Spleen (tissue), 11 donors: ENCODE measurements at regions not wholly inside any gene's neighbourhood (a gene's known extent, or its start where the extent isn't known, plus 50 kb on each side); places are given as distances from the start of the nearest gene placed in this dataset.

Source experiments
- DNase-seq: peaks from one replicate; pipeline ENCODE4 v3.0.0-alpha.2; 2020
- H3K27ac ChIP-seq, 8 donors: fragments of 200-600 bp; sonication (generic) in 7 of 8; 1 replicate in 4 of 8; 2 replicates in 4 of 8; pipeline versions ENCODE4 v1.5.0 to v1.8.0; 2016 to 2021; ENCODE audit warnings: inconsistent platforms in 4 of 8, mild to moderate bottlenecking in 4 of 8, moderate library complexity in 1 of 8
- H3K27me3 ChIP-seq, 7 donors: fragments of 200-600 bp; sonication (generic) in 6 of 7; replicated peaks in 1 of 7; 1 replicate in 4 of 7; 2 replicates in 3 of 7; pipeline versions ENCODE4 v1.5.0 to v1.8.0; 2016 to 2021; ENCODE audit warnings: inconsistent platforms in 3 of 7, mild to moderate bottlenecking in 1 of 7
- H3K36me3 ChIP-seq, 6 donors: fragments of 200-600 bp; sonication (generic) in 5 of 6; 1 replicate in 4 of 6; 2 replicates in 2 of 6; pipeline versions ENCODE4 v1.5.0 to v1.8.0; 2016 to 2021; ENCODE audit warnings: inconsistent platforms in 2 of 6
- H3K4me1 ChIP-seq, 6 donors: fragments of 200-600 bp; sonication (generic) in 5 of 6; 1 replicate in 3 of 6; 2 replicates in 3 of 6; pipeline versions ENCODE4 v1.5.0 to v1.8.0; 2016 to 2021; ENCODE audit warnings: inconsistent platforms in 3 of 6
- H3K4me3 ChIP-seq, 8 donors: fragments of 200-600 bp; sonication (generic) in 7 of 8; 1 replicate in 4 of 8; 2 replicates in 4 of 8; pipeline versions ENCODE4 v1.5.0 to v1.8.0; 2016 to 2021; ENCODE audit warnings: inconsistent platforms in 4 of 8, mild to moderate bottlenecking in 4 of 8, moderate library complexity in 2 of 8
- H3K9me3 ChIP-seq, 8 donors: fragments of 200-600 bp; sonication (generic) in 7 of 8; 1 replicate in 4 of 8; 2 replicates in 4 of 8; pipeline versions ENCODE4 v1.5.0 to v1.8.0; 2016 to 2021; ENCODE audit warnings: inconsistent platforms in 4 of 8
- POLR2A ChIP-seq, 3 donors: fragments of 450-650 bp; IDR thresholded peaks; one replicate each; pipeline ENCODE4 v1.5.1; 2017; ENCODE audit warnings: antibody characterized with exemption in 3 of 3, mild to moderate bottlenecking in 1 of 3
- POLR2AphosphoS5 ChIP-seq, 3 donors: sonication (generic); formaldehyde crosslinking; IDR thresholded peaks; one replicate each; pipeline ENCODE4 v1.5.1; 2017; ENCODE audit warnings: antibody characterized with exemption in 3 of 3
- WGBS, 5 donors: extraction: QIAGEN DNeasy Blood & Tissue Kit in 3 of 5; methylation state at CpG; one replicate each; pipeline versions ENCODE4 v1.1.5 to v1.1.7; 2013 to 2018; 5-methylcytosine and 5-hydroxymethylcytosine counted together
- intact Hi-C: fragments of 100-400 bp; cut with DNase I; formaldehyde crosslinking; loops from one replicate; pipeline ENCODE4 v1.15.0; 2023; ENCODE audit warnings: low total_unique reads
- TF ChIP-seq, protein P1 (sequence below), 11 experiments: fragments of 200-600 bp in 7 of 11; fragments of 450-650 bp in 4 of 11; sonication (generic) in 4 of 11; IDR thresholded peaks in 8 of 11; conservative IDR thresholded peaks in 3 of 11; 1 replicate in 7 of 11; 2 replicates in 4 of 11; pipeline versions ENCODE4 v1.4.0 to v1.8.0; 2016 to 2021; ENCODE audit warnings: antibody characterized with exemption in 11 of 11, inconsistent platforms in 4 of 11, mild to moderate bottlenecking in 1 of 11
- donor health status: healthy with polysubstance abuse.
- donor health status: DM: no; HTN: no; CAD: no; lungs with moderate emphysema.
- donor health status: DM: no; HTN: no; CAD: no.
- donor health status: Bipolar disorder and iron deficiency.
- donor health status: healthy.
- donor health status: DM: no; HTN: no; CAD: no.
- donor health status: DM: yes; HTN: yes; CAD: no.

DNA sequence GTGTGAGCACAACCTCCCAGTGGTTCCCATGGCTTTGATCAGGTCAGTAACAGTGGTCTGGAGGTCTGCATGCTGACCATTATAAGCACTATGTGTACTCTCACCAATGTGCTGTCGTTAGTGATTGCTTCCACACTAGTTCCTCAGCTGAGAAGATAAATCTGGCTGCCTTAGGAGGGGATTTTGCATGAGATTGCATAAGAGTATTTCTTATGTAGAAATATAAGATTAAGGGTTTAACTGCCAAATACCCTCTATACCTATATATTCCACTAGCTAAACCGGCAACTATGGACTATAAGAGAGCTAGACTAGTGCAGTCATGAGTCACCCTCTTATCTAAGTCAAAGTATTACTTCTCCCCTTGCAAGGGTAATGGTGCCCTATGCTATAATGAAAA is 580.2 kb downstream of the CDH11 start:
- no peaks in the 10 kb centered on the region for H3K36me3 ChIP-seq
- TF ChIP-seq, protein P1, sequence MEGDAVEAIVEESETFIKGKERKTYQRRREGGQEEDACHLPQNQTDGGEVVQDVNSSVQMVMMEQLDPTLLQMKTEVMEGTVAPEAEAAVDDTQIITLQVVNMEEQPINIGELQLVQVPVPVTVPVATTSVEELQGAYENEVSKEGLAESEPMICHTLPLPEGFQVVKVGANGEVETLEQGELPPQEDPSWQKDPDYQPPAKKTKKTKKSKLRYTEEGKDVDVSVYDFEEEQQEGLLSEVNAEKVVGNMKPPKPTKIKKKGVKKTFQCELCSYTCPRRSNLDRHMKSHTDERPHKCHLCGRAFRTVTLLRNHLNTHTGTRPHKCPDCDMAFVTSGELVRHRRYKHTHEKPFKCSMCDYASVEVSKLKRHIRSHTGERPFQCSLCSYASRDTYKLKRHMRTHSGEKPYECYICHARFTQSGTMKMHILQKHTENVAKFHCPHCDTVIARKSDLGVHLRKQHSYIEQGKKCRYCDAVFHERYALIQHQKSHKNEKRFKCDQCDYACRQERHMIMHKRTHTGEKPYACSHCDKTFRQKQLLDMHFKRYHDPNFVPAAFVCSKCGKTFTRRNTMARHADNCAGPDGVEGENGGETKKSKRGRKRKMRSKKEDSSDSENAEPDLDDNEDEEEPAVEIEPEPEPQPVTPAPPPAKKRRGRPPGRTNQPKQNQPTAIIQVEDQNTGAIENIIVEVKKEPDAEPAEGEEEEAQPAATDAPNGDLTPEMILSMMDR (IDR thresholded peaks at IDR 0.05 in 8 of 11, conservative IDR thresholded peaks at IDR 0.05 in 3 of 11): no peak
- TF ChIP-seq POLR2AphosphoS5 (IDR thresholded peaks at IDR 0.05): no peak
- no peak for TF ChIP-seq POLR2A (IDR thresholded peaks at IDR 0.05)
- H3K27ac ChIP-seq: no peak overlapping the region
- peaks cover 0 to 15% (median 0%) of the 10 kb centered on the region in 8 donors for H3K9me3 ChIP-seq
- no peak for DNase-seq
- 57 to 65% (median 62%) methylated on average over 2 of the region's 2 CpGs for WGBS, 5 donors
- intact Hi-C loops: no loop called here
- H3K4me1 ChIP-seq: no peaks in the 10 kb centered on the region
- no peak overlapping the region for H3K4me3 ChIP-seq
- H3K27me3 ChIP-seq: no peaks in the 10 kb centered on the region

DNA sequence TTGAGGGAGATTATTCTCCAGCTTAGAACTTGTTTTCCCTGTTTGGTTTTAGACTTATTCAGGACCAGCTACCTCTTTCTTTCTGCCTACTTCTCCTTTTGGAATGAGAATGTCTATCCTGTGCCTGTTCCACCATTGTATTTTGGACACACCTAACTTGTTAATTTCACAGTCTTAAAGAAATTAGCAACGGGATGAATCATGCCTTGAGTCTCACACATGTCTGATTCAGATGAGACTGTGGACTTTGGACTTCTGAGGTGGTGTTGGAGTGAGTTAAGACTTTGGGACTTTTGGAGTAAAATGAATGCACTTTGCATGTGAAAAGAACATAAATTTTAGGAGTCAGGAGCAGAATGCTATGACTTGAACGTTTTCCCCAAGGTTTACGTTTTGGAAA is 581.4 kb downstream of the CDH11 start:
- no peaks in the 10 kb centered on the region for H3K27me3 ChIP-seq
- H3K27ac ChIP-seq: no peak overlapping the region
- WGBS, 5 donors: 64 to 72% (median 68%) methylated on average over 3 of the region's 3 CpGs
- no peak overlapping the region for H3K4me3 ChIP-seq
- no peak for DNase-seq
- H3K9me3 ChIP-seq: peaks cover 0 to 15% (median 0%) of the 10 kb centered on the region in 8 donors
- TF ChIP-seq, protein P1 (IDR thresholded peaks at IDR 0.05 in 8 of 11, conservative IDR thresholded peaks at IDR 0.05 in 3 of 11): no peak
- no peak for TF ChIP-seq POLR2AphosphoS5 (IDR thresholded peaks at IDR 0.05)
- no peak for TF ChIP-seq POLR2A (IDR thresholded peaks at IDR 0.05)
- H3K36me3 ChIP-seq: no peaks in the 10 kb centered on the region
- H3K4me1 ChIP-seq: no peaks in the 10 kb centered on the region
- intact Hi-C loops: no loop called here

DNA sequence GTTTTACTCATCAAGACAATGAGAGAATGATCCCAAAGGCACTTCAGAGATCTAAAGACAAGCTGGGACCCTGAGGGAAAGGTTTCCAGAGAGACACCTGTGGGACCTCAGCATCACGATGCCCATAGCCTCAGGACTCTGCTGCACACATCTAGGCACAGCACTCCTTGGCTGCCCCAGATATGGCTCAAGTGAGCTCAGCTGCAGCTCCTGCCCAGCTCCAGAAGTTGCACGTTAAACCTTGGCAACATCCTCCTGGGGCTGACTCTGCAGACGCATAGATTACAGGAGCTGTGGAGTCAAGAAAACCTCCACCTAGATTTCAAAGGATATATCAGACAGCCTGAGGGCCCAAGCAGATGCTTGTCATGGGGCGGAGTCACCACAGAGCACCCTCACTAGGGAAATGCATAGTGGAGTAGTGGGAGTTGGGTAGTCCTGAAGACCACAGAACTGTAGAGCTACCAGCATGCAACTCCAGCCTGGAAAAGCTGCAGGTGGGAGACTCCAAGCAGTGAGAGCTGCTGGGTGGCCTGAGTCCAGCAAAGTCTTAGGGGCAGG is 582.0 kb downstream of the CDH11 start:
- H3K36me3 ChIP-seq: no peaks in the 10 kb centered on the region
- DNase-seq: no peak
- intact Hi-C loops: no loop called here
- no peak overlapping the region for H3K27ac ChIP-seq
- H3K4me3 ChIP-seq: no peak overlapping the region
- peaks cover 0 to 10% (median 0%) of the 10 kb centered on the region in 8 donors for H3K9me3 ChIP-seq
- TF ChIP-seq POLR2A (IDR thresholded peaks at IDR 0.05): no peak
- TF ChIP-seq, protein P1 (IDR thresholded peaks at IDR 0.05 in 8 of 11, conservative IDR thresholded peaks at IDR 0.05 in 3 of 11): no peak
- TF ChIP-seq POLR2AphosphoS5 (IDR thresholded peaks at IDR 0.05): no peak
- WGBS, 5 donors: 79 to 92% (median 87%) methylated on average over 4 of the region's 4 CpGs
- no peaks in the 10 kb centered on the region for H3K4me1 ChIP-seq
- H3K27me3 ChIP-seq: no peaks in the 10 kb centered on the region

DNA sequence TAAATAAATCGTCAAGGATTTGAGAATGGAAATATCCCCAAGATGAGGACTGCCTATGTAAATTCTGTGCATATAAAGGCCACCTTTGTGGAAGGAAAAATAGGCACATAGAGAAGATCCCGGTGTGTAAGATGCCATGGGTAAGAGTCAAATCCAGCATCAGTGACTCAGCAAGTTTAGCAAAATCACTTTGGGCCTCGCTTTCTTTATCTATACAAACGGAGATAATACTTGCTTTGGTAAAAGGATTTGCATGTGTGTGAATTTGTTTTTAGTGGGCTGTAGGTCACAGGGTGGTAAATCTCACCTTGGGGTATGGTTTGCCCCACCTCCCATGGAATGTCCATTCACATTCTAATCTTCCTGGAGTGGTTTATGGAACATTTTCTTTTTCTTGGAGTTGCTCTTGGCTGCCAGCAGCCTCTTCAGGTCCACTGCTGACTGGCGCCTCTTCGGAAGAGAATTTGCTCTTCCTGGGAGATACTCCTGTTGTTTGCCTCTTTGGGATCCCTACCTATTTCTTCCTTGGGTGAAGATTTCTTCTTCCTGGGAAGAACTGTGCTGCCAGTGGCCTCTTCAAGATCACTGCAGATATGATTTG is 587.6 kb downstream of the CDH11 start:
- Histone ChIP-seq H3K9me3 (peaks cover 0 to 19% (median 2%) of the 10 kb centered on the region in 8 donors), H3K27me3 (no peaks in the 10 kb centered on the region), H3K4me1 (no peaks in the 10 kb centered on the region), H3K27ac (no peak overlapping the region), H3K36me3 (no peaks in the 10 kb centered on the region), H3K4me3 (no peak overlapping the region)
- intact Hi-C loops: no loop called here
- TF ChIP-seq, protein P1 (IDR thresholded peaks at IDR 0.05 in 8 of 11, conservative IDR thresholded peaks at IDR 0.05 in 3 of 11): no peak
- no peak for TF ChIP-seq POLR2A (IDR thresholded peaks at IDR 0.05)
- WGBS, 5 donors: 84 to 87% (median 86%) methylated on average over 6 of the region's 6 CpGs
- no peak for DNase-seq
